ENCODE measurements at regions not wholly inside any gene's neighbourhood (a gene's known extent, or its start where the extent isn't known, plus 50 kb on each side); places are given as distances from the start of the nearest gene placed in this dataset.
"Not testable (repeated sequence)": the region's sequence is repeated elsewhere in the genome, so short reads cannot be mapped to it uniquely, and the experiment has no call there.

- no peaks in the 10 kb centered on the region for H3K27me3 Mint-ChIP-seq (ENCODE audit: low read depth)
- H3K4me3 Mint-ChIP-seq (ENCODE audit: low read depth) = no peak overlapping the region
- H3K27ac Mint-ChIP-seq = no peak overlapping the region
- no peak for DNase-seq (ENCODE audit: low spot score)
- H3K36me3 Mint-ChIP-seq (ENCODE audit: low read depth) = no peaks in the 10 kb centered on the region
- intact Hi-C loops (cut with micrococcal nuclease) = no loop called here
- H3K9me3 Mint-ChIP-seq = peaks cover 4% of the 10 kb centered on the region
- H3K4me1 Mint-ChIP-seq (ENCODE audit: low read depth) = no peaks in the 10 kb centered on the region
These were observed 186.0 kb upstream of the NOX3 start for GRCh38 chr6:155641603-155642002.

- no peak for DNase-seq (ENCODE audit: low spot score)
- Mint-ChIP-seq H3K4me1 (ENCODE audit: low read depth) (no peaks in the 10 kb centered on the region), H3K4me3 (ENCODE audit: low read depth) (no peak overlapping the region), H3K9me3 (peaks cover 4% of the 10 kb centered on the region), H3K27me3 (ENCODE audit: low read depth) (no peaks in the 10 kb centered on the region), H3K27ac (no peak overlapping the region), H3K36me3 (ENCODE audit: low read depth) (no peaks in the 10 kb centered on the region)
- intact Hi-C loops (cut with micrococcal nuclease) = no loop called here
These were observed 182.6 kb upstream of the NOX3 start for GRCh38 chr6:155638200-155638599.

- H3K4me3 Mint-ChIP-seq (ENCODE audit: low read depth) = no peak overlapping the region
- no peaks in the 10 kb centered on the region for H3K36me3 Mint-ChIP-seq (ENCODE audit: low read depth)
- intact Hi-C loops (cut with micrococcal nuclease) = no loop called here
- no peaks in the 10 kb centered on the region for H3K4me1 Mint-ChIP-seq (ENCODE audit: low read depth)
- H3K9me3 Mint-ChIP-seq = peaks cover 4% of the 10 kb centered on the region
- no peak for DNase-seq (ENCODE audit: low spot score)
- no peaks in the 10 kb centered on the region for H3K27me3 Mint-ChIP-seq (ENCODE audit: low read depth)
- H3K27ac Mint-ChIP-seq = no peak overlapping the region
These were observed 179.8 kb upstream of the NOX3 start for GRCh38 chr6:155635416-155635815.

GRCh38 chr6:155630085-155630484, 174.4 kb upstream of the NOX3 start:
- H3K4me1 Mint-ChIP-seq (ENCODE audit: low read depth) = peaks cover 8% of the 10 kb centered on the region
- peaks cover 8% of the 10 kb centered on the region for H3K9me3 Mint-ChIP-seq
- no peak for DNase-seq (ENCODE audit: low spot score)
- intact Hi-C loops (cut with micrococcal nuclease) = no loop called here
- no peak overlapping the region for H3K27ac Mint-ChIP-seq
- H3K4me3 Mint-ChIP-seq (ENCODE audit: low read depth) = no peak overlapping the region
- H3K36me3 Mint-ChIP-seq (ENCODE audit: low read depth) = no peaks in the 10 kb centered on the region
- H3K27me3 Mint-ChIP-seq (ENCODE audit: low read depth) = no peaks in the 10 kb centered on the region

GRCh38 chr6:155629652-155630051, 174.0 kb upstream of the NOX3 start:
- H3K4me1 Mint-ChIP-seq (ENCODE audit: low read depth) = peaks cover 8% of the 10 kb centered on the region
- H3K36me3 Mint-ChIP-seq (ENCODE audit: low read depth) = no peaks in the 10 kb centered on the region
- no peak overlapping the region for H3K27ac Mint-ChIP-seq
- no peaks in the 10 kb centered on the region for H3K27me3 Mint-ChIP-seq (ENCODE audit: low read depth)
- intact Hi-C loops (cut with micrococcal nuclease) = loop anchor here (5.0 kb wide), 1 partner anchor 212 kb away; no protein-coding TSS in a partner anchor
- peaks cover 8% of the 10 kb centered on the region for H3K9me3 Mint-ChIP-seq
- DNase-seq (ENCODE audit: low spot score) = no peak
- no peak overlapping the region for H3K4me3 Mint-ChIP-seq (ENCODE audit: low read depth)

GRCh38 chr6:155628306-155628705, 172.7 kb upstream of the NOX3 start:
- Mint-ChIP-seq H3K27ac (peak overlapping the region; percentile 88), H3K9me3 (peaks cover 8% of the 10 kb centered on the region), H3K36me3 (ENCODE audit: low read depth) (no peaks in the 10 kb centered on the region), H3K27me3 (ENCODE audit: low read depth) (no peaks in the 10 kb centered on the region), H3K4me1 (ENCODE audit: low read depth) (peaks cover 8% of the 10 kb centered on the region), H3K4me3 (ENCODE audit: low read depth) (no peak overlapping the region)
- no peak for DNase-seq (ENCODE audit: low spot score)
- intact Hi-C loops (cut with micrococcal nuclease) = loop anchor here (5.0 kb wide), 1 partner anchor 211 kb away; no protein-coding TSS in a partner anchor

- H3K36me3 Mint-ChIP-seq (ENCODE audit: low read depth); H3K4me1 Mint-ChIP-seq (ENCODE audit: low read depth); H3K4me3 Mint-ChIP-seq (ENCODE audit: low read depth); DNase-seq (ENCODE audit: low spot score); H3K9me3 Mint-ChIP-seq; H3K27me3 Mint-ChIP-seq (ENCODE audit: low read depth): not testable (repeated sequence)
- intact Hi-C loops (cut with micrococcal nuclease) = loop anchor here (5.0 kb wide), 1 partner anchor 210 kb away; no protein-coding TSS in a partner anchor
- H3K27ac Mint-ChIP-seq = peak overlapping the region; percentile 88
These were observed 172.1 kb upstream of the NOX3 start for GRCh38 chr6:155627722-155628212.

GRCh38 chr6:155623450-155624178, 168.0 kb upstream of the NOX3 start:
- intact Hi-C loops (cut with micrococcal nuclease) = no loop called here
- H3K9me3 Mint-ChIP-seq = peaks cover 4% of the 10 kb centered on the region
- H3K27ac Mint-ChIP-seq = no peak overlapping the region
- H3K27me3 Mint-ChIP-seq (ENCODE audit: low read depth) = no peaks in the 10 kb centered on the region
- no peaks in the 10 kb centered on the region for H3K36me3 Mint-ChIP-seq (ENCODE audit: low read depth)
- peaks cover 4% of the 10 kb centered on the region for H3K4me1 Mint-ChIP-seq (ENCODE audit: low read depth)
- no peak overlapping the region for H3K4me3 Mint-ChIP-seq (ENCODE audit: low read depth)
- DNase-seq (ENCODE audit: low spot score) = no peak

GRCh38 chr6:155614606-155615005, 159.0 kb upstream of the NOX3 start:
- H3K4me3 Mint-ChIP-seq (ENCODE audit: low read depth) = no peak overlapping the region
- peaks cover 9% of the 10 kb centered on the region for H3K9me3 Mint-ChIP-seq
- no peak overlapping the region for H3K27ac Mint-ChIP-seq
- H3K27me3 Mint-ChIP-seq (ENCODE audit: low read depth) = no peaks in the 10 kb centered on the region
- no peaks in the 10 kb centered on the region for H3K4me1 Mint-ChIP-seq (ENCODE audit: low read depth)
- no peaks in the 10 kb centered on the region for H3K36me3 Mint-ChIP-seq (ENCODE audit: low read depth)
- DNase-seq (ENCODE audit: low spot score) = no peak
- intact Hi-C loops (cut with micrococcal nuclease) = no loop called here

- DNase-seq (ENCODE audit: low spot score) = no peak
- peaks cover 9% of the 10 kb centered on the region for H3K9me3 Mint-ChIP-seq
- no peaks in the 10 kb centered on the region for H3K4me1 Mint-ChIP-seq (ENCODE audit: low read depth)
- H3K4me3 Mint-ChIP-seq (ENCODE audit: low read depth) = no peak overlapping the region
- intact Hi-C loops (cut with micrococcal nuclease) = no loop called here
- H3K27me3 Mint-ChIP-seq (ENCODE audit: low read depth) = no peaks in the 10 kb centered on the region
- no peak overlapping the region for H3K27ac Mint-ChIP-seq
- no peaks in the 10 kb centered on the region for H3K36me3 Mint-ChIP-seq (ENCODE audit: low read depth)
These were observed 156.1 kb upstream of the NOX3 start for GRCh38 chr6:155611742-155612141.

GRCh38 chr6:155604991-155605390, 149.4 kb upstream of the NOX3 start:
- Mint-ChIP-seq H3K4me1 (ENCODE audit: low read depth) (no peaks in the 10 kb centered on the region), H3K27me3 (ENCODE audit: low read depth) (no peaks in the 10 kb centered on the region), H3K9me3 (no peaks in the 10 kb centered on the region), H3K4me3 (ENCODE audit: low read depth) (no peak overlapping the region), H3K27ac (no peak overlapping the region), H3K36me3 (ENCODE audit: low read depth) (no peaks in the 10 kb centered on the region)
- no peak for DNase-seq (ENCODE audit: low spot score)
- intact Hi-C loops (cut with micrococcal nuclease) = no loop called here

- intact Hi-C loops (cut with micrococcal nuclease) = no loop called here
- Mint-ChIP-seq H3K27me3 (ENCODE audit: low read depth) (no peaks in the 10 kb centered on the region), H3K9me3 (no peaks in the 10 kb centered on the region), H3K36me3 (ENCODE audit: low read depth) (no peaks in the 10 kb centered on the region), H3K4me1 (ENCODE audit: low read depth) (no peaks in the 10 kb centered on the region), H3K4me3 (ENCODE audit: low read depth) (no peak overlapping the region), H3K27ac (no peak overlapping the region)
- no peak for DNase-seq (ENCODE audit: low spot score)
These were observed 143.9 kb upstream of the NOX3 start for GRCh38 chr6:155599561-155599960.

- intact Hi-C loops (cut with micrococcal nuclease) = no loop called here
- Mint-ChIP-seq H3K4me3 (ENCODE audit: low read depth) (no peak overlapping the region), H3K9me3 (no peaks in the 10 kb centered on the region), H3K27ac (no peak overlapping the region), H3K4me1 (ENCODE audit: low read depth) (no peaks in the 10 kb centered on the region), H3K27me3 (ENCODE audit: low read depth) (no peaks in the 10 kb centered on the region), H3K36me3 (ENCODE audit: low read depth) (no peaks in the 10 kb centered on the region)
- DNase-seq (ENCODE audit: low spot score) = no peak
These were observed 143.5 kb upstream of the NOX3 start for GRCh38 chr6:155599160-155599559.

Data from activated T-helper 2 cell treated with anti-CD3 and anti-CD28 coated beads, Interferon-gamma antibody, Interleukin-2, Interleukin-4, amounts not matched to agents 10 μg/mL and 5 μg/mL and 100 μg/mL, durations not matched to agents 14 hours and 24 hours and 36 hours (primary cell).